Mononuclear cell (primary cell): ENCODE measurements at regions not wholly inside any gene's neighbourhood (a gene's known extent, or its start where the extent isn't known, plus 50 kb on each side); places are given as distances from the start of the nearest gene placed in this dataset.
"Not testable (repeated sequence)": the region's sequence is repeated elsewhere in the genome, so short reads cannot be mapped to it uniquely, and the experiment has no call there.

Experiments used
- H3K27me3 ChIP-seq: 2 replicates; pipeline ENCODE4 v1.6.0; 2011; ENCODE audit warnings: low read length, control low read depth; ENCODE audit not compliant: insufficient read depth
- H3K4me1 ChIP-seq: 2 replicates; pipeline ENCODE4 v1.5.1; 2011; ENCODE audit warnings: mild to moderate bottlenecking, low read length, control low read depth; ENCODE audit not compliant: insufficient read depth
- H3K4me3 ChIP-seq: 2 replicates; pipeline ENCODE4 v1.5.1; 2011; ENCODE audit warnings: mild to moderate bottlenecking, low read length, moderate library complexity
- H3K9me3 ChIP-seq: 2 replicates; pipeline ENCODE4 v1.5.1; 2011; ENCODE audit warnings: low read depth, mild to moderate bottlenecking, control low read depth, low read length

DNA sequence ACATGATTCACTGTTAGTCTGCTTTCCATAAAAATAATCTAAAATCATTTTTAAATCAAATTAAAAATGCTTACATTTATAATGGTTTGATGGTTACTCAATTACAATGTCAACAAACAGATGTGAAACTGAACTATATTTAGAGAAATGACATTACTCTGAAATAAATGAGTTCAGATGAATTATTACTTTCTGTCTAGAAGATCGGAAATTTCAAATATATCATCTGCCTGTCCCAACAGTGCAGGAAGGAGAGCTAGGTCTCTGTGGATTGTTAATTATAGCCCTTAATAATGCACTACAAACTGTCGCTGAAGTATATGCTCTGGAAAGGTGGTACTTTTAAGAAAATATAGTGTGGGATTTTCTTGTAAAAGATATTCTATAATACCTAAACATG lies 109.8 kb downstream of the DSEL start:
- Histone ChIP-seq H3K4me1 (no peaks in the 10 kb centered on the region), H3K27me3 (no peaks in the 10 kb centered on the region), H3K4me3 (no peak overlapping the region), H3K9me3 (no peaks in the 10 kb centered on the region)

DNA sequence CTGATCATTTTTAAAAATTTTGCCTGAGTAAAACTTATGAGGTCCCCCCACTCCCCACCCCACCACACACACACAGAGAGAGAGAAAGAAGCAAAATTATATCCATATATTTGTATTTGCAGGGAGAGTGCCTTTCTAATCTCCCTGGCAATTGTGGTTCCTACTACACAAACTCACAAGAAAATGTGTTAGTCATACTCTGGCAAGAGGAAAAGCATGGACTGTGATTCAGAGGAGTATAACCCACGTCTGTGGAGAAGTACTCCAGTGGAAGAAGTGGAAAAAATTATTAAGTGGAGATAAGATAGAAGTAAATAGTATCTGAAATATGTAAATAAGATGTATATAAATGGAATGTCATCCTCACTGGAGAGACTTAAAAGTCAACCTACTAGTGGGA lies 114.0 kb downstream of the DSEL start:
- no peaks in the 10 kb centered on the region for H3K4me1 ChIP-seq
- no peaks in the 10 kb centered on the region for H3K9me3 ChIP-seq
- H3K4me3 ChIP-seq: no peak overlapping the region
- H3K27me3 ChIP-seq: no peaks in the 10 kb centered on the region

DNA sequence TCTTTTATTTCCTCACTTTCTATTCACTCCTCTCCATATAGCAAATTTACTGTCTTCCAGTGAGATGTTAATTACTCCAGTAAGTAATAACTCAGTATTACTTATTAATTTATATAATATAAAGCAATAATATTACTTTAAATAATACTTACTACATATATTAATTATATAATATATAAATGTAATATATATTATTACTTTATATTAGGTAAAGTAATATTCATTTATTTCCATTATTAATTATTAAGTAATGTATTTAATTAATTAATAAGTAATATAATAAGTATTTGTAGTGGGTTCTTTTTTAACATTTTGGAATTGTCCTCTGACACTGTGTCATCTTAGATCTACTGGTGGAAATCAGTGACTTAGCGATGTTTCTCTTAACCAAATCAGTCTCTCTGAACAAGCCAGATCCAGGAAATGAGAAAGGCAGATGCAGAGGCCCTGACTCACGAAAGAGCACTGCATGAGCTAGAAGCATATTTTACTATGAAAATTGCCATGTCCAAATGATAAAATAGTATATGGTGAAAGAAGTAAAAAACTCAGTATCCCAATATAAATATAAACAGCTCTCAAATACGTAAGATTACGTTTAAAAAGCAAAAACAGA lies 115.9 kb downstream of the DSEL start:
- Histone ChIP-seq H3K9me3 (no peaks in the 10 kb centered on the region), H3K4me1 (no peaks in the 10 kb centered on the region), H3K4me3 (no peak overlapping the region), H3K27me3 (no peaks in the 10 kb centered on the region)

DNA sequence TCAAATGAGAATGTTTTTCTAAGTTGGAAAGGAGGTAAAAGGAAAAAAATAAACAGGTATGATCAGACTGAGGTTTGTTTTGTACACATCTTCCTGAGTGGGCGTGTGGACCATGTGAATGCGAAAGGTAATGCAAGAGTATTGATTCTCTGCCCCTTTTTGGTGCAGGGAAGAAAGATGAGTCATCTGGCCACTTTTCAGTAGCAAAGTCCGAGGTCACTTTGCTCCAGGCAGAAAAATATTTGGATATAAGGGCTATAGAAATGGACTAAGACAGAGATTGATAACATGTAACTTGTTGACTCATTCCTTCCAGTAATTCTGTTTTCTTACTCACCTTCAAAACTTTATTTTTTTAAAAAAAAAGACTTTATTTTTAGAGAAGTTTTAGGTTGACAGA lies 130.5 kb downstream of the DSEL start:
- no peaks in the 10 kb centered on the region for H3K27me3 ChIP-seq
- H3K9me3 ChIP-seq: no peaks in the 10 kb centered on the region
- no peaks in the 10 kb centered on the region for H3K4me1 ChIP-seq
- H3K4me3 ChIP-seq: no peak overlapping the region

DNA sequence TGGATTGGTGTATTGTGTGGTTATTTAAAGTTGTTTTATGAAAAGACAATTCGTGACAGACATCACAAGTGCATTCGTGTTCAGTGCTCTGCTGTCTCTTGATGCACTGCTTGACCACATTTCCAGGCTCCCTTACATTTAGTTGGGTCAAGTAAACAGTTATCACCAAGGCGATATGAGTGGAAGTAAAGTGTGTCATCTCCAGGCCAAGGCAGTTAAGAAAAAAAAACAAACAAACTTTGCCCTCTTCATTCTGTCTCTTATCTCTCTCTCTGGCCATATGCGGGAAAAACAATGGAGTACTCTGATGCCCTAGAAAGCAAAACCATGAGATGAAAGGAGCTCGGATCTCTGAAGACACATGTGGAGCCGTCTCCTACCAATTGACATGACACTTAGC lies 131.1 kb downstream of the DSEL start:
- Histone ChIP-seq H3K4me3 (no peak overlapping the region), H3K9me3 (no peaks in the 10 kb centered on the region), H3K27me3 (no peaks in the 10 kb centered on the region), H3K4me1 (no peaks in the 10 kb centered on the region)

DNA sequence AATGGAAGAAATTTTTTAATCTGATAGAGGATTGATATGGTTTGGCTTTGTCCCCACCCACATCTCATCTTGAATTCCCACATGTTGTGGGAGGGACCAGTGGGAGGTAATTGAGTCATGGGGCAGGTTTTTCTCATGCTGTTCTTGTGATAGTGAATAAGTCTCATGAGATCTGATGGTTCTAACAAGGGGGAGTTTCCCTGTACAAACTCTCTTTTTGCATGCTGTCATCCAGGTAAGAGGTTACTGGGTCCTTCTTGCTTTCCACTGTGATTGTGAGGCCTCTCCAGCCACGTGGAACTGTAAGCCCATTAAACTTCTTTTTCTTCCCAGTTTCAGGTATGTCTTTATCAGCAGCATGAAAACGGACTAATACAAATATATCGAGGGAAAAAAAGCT lies 132.5 kb downstream of the DSEL start:
- not testable (repeated sequence) for H3K9me3 ChIP-seq, H3K4me3 ChIP-seq, H3K4me1 ChIP-seq, H3K27me3 ChIP-seq

DNA sequence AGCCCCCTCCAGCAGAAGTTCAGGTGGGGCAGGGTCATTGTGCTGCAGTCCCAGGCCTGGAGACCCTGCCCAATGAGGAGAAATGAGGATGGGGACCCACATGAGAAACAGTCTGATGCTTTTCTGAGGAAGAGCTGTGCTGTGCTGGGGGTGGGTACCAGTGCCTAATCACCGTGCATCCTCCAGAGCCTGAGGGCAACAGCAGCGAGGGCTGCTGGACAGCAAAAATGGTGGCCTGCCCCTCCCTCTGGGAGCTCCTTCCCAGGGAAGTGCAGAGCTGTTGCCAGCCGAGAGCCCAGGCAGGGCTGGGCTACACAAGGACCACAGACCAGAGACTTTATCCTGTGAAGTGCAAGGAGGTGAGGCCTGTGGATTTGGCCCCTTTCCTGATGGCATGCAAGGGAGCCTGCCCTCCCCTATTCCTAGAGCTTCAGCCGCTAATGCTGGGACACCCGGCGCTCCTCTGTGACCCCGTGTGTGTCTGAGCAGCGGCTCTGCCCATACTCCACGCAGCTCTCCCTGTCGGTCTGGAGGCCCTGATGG lies 134.8 kb downstream of the DSEL start:
- H3K4me1 ChIP-seq: no peaks in the 10 kb centered on the region
- H3K4me3 ChIP-seq: no peak overlapping the region
- H3K27me3 ChIP-seq: no peaks in the 10 kb centered on the region
- no peaks in the 10 kb centered on the region for H3K9me3 ChIP-seq

DNA sequence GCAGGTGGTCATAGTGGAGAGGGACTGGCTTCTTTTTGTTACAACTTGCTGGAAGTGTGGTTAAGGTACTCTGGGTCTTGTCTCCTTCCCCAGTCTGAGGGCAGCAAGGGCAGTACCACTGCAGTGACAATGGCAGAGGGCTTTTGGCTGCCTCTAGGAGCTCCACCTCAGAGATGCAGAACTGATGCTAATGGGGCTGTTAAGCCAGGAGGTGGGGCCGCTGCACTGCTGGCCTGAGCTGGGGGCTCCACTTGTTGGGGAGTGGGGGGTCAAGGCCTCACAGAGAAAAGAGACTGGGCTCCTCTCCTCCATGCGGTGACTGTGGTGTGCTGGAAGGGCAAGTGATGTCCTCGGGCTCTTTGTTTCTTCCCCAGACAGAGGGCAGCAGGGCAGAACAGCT lies 135.7 kb downstream of the DSEL start:
- H3K4me3 ChIP-seq: no peak overlapping the region
- H3K4me1 ChIP-seq: no peaks in the 10 kb centered on the region
- H3K9me3 ChIP-seq: no peaks in the 10 kb centered on the region
- no peaks in the 10 kb centered on the region for H3K27me3 ChIP-seq

DNA sequence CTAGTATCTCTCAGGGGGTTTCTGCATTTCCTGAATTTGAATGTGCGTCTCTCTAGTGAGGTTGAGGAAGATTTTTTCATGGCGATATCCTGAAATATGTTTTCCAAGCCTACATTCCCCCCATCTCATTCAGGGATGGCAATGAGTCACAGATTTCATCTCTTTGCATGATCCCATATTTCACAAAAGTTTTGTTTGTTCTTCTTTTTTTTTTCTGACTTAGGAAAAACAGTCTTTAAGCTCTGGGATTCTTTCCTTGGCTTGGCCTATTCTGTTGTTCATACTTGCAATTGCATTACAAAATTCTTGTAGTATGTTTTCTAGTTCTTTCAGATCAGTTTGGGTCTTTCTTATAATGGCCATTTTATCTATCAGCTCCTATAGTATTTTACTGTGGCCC lies 136.5 kb downstream of the DSEL start:
- H3K9me3 ChIP-seq: no peaks in the 10 kb centered on the region

DNA sequence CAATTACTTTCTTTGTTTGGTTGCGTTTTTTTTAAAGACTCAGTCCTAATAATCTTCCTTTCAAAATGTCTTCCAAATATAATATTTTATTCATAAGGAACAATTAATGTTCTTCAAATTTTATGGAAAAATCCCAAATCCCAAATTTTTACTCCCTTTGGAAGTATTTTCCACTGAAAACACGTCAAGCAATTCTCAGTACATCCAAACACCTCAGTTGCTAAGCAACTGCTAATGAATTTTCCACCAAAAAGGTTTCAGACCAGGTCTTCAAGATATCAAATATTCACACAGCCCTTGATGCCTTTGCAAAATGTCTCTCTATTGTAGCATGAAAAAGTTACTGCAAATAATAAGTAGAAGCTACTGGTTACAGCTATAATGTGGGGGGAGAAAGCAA lies 140.1 kb downstream of the DSEL start:
- no peaks in the 10 kb centered on the region for H3K9me3 ChIP-seq
- H3K4me1 ChIP-seq: no peaks in the 10 kb centered on the region
- H3K27me3 ChIP-seq: no peaks in the 10 kb centered on the region
- no peak overlapping the region for H3K4me3 ChIP-seq

More for the DNA sequence above, 136.5 kb downstream of the DSEL start:
- Histone ChIP-seq H3K4me1 (no peaks in the 10 kb centered on the region), H3K4me3 (no peak overlapping the region), H3K27me3 (no peaks in the 10 kb centered on the region)

DNA sequence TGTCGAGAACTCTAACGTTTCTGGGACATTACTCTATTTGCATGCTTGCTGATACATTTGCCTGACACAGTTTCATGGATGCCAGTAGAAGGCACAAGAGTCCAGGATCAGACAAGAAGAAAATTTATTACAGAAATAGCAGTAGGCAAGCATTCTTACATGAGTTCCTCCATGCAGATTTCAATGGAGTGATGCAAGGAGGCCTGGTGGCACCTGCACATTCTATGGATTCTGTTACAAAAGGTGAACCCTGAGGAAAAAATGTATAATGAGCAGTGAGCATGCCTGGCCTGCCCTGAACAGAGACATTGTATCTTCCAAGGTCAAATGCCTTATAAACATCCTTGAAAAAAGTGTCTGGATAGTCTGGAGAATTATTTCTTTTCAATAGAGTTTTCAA lies 142.9 kb downstream of the DSEL start:
- no peaks in the 10 kb centered on the region for H3K27me3 ChIP-seq

DNA sequence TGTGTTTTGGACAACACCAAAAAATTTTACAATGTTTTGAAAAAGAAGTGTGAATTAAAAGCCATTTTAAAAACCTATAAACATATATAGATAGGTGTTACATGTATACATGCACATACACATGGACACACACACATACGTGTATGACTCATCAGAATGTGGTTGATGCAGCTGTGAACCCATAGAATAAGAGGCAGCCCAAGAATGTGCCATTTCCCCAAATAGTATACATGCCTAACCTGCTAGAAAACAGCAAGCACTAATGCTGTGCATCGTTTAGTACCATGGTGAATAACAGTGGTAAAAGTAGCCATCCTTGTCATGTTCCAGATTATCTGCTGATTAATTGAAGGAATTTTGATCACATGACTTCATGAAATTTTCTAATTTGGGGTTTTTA lies 149.0 kb downstream of the DSEL start:
- Histone ChIP-seq H3K4me3 (no peak overlapping the region), H3K27me3 (no peaks in the 10 kb centered on the region), H3K9me3 (no peaks in the 10 kb centered on the region), H3K4me1 (no peaks in the 10 kb centered on the region)

More for the DNA sequence above, 142.9 kb downstream of the DSEL start:
- Histone ChIP-seq H3K4me1 (no peaks in the 10 kb centered on the region), H3K9me3 (no peaks in the 10 kb centered on the region), H3K4me3 (no peak overlapping the region)

DNA sequence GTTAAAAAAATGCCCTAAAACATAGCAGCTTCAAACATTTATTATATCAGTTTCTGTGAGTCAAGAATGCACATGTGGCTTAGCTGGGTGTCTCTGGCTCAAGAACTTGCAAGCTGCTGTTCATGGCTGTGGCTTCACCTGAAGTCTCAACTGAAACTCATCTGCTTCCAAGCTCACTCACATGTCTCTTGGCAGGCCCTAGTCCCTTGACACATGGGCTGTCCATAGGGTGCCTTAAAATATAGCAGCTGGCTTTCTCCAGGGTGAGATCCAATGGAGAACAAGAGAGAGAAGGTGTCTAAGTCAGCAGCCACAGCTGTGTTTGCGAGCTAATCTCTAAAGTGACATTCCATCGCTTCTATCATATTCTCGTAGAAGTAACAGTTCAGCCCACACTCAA lies 152.8 kb downstream of the DSEL start:
- Histone ChIP-seq H3K27me3 (no peaks in the 10 kb centered on the region), H3K9me3 (no peaks in the 10 kb centered on the region), H3K4me3 (no peak overlapping the region)

DNA sequence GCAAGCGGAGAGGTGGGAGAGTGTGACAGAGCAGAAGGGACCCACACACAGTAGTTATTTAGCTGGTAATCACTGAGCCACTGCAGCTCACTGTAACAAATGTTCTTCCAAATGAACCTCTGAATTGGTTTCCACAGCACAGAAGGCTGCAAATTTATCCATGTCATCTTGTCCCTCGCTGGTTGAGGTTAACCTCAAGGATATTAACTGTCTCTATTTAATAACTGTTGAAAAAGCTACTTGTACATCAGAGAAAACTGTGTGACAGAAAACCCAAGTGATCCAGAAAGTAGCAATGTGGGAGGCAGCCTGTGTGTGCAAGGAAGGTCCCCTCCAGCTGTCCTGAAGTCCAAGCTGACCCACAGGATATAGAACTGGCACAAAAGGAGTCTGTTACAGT lies 153.6 kb downstream of the DSEL start:
- H3K4me3 ChIP-seq: no peak overlapping the region
- H3K27me3 ChIP-seq: no peaks in the 10 kb centered on the region
- no peaks in the 10 kb centered on the region for H3K9me3 ChIP-seq
- H3K4me1 ChIP-seq: no peaks in the 10 kb centered on the region

More for the DNA sequence above, 152.8 kb downstream of the DSEL start:
- H3K4me1 ChIP-seq: no peaks in the 10 kb centered on the region

DNA sequence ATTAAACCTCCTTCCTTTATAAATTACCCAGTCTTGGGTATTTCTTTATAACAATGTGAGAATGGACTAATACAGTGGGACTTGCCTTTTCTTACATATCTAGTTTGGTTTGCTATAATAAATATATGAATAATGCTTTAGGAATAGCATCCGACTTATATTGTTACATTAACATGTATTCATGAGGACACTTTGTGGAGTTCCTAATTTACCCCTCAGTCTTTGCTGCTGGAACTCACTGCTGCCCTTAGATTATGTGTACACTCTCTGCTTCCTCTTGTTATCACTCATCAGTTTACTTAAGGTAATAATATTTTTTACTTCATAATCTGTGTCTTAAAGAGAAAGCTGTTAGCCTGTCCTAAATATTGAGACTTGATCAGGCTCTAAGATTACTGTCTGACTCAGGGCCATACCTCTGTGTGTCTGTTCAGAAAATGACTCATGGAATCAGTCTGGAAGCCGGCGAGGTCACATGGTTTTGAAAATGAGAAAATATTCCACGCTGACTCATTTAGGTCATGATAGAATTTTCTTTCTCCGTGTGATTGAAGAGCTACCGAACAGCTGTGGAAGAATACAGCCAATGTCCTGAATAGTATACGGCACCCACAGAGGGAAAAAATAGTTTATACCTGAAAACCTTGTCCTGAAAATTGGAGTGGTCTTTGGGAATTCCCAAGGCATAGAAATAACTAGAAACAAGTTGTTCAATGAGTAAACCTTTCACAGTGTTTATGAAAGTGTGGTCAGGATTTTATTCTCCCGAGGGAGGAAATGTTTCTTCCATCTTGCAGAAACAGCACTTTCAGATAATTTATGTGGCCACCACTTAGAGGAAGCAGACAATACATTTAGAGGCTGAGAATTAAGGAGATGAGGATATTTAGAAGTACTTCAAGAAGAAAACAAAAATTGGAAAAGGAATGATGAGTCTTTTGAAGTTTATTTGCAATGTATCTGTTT lies 156.4 kb downstream of the DSEL start:
- H3K4me1 ChIP-seq: no peaks in the 10 kb centered on the region
- no peaks in the 10 kb centered on the region for H3K9me3 ChIP-seq
- H3K4me3 ChIP-seq: no peak overlapping the region
- no peaks in the 10 kb centered on the region for H3K27me3 ChIP-seq
